Anterior cingulate cortex (tissue), 58 donors: ENCODE measurements at regions not wholly inside any gene's neighbourhood (a gene's known extent, or its start where the extent isn't known, plus 50 kb on each side); places are given as distances from the start of the nearest gene placed in this dataset.
"Not testable (repeated sequence)": the region's sequence is repeated elsewhere in the genome, so short reads cannot be mapped to it uniquely, and the experiment has no call there.

ENCODE experiments used
- DNase-seq, 58 donors: peaks; one replicate each; lab custom pipeline; 2025; lab: John Stamatoyannopoulos, UW

GRCh38 chrX:23458957-23459356 is 124.3 kb downstream of the PTCHD1 start:
- DNase-seq: not testable (repeated sequence)

GRCh38 chrX:23465105-23465791 is 130.6 kb downstream of the PTCHD1 start:
- no peak for DNase-seq

DNA sequence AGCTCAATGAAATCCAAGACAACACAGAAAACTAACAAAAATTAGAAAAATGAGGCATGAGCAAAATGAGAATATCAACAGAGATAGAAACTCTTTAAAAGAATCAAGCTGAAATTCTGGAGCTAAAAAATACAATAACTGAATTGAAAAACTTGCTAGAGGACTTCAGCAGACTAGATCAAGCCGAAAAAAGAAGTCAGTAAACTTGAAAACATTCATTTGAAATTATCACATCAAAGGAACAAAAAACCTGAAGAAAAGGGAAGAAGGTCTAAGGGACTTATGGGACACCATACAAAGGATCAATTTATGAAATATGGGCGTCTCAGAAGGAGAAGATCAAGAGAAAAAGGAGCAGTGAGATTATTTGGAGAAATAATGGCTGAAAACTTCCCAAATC is 131.3 kb downstream of the PTCHD1 start:
- DNase-seq: no peak

GRCh38 chrX:23478056-23478455 is 143.4 kb downstream of the PTCHD1 start:
- no peak for DNase-seq

DNA sequence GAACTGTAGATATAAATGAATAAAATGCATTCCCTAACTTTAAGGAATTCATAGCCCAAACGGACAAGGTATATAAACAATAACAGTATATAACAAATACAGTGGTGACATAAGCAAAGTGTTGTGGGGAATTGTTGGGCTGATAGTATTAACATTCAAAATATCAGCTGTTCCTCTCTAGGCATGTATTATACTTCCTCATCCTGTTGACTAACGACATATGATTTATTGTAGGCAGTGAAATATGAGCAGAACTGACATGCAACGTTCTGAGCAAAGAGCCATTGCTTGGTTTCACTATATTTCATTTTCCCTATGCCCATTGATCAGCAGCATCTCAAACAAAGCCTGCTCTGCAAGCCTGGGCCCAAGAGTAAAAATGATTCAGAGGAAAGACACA is 143.9 kb downstream of the PTCHD1 start:
- no peak for DNase-seq

- DNase-seq: no peak
Observed at GRCh38 chrX:23482561-23482960, 147.9 kb downstream of the PTCHD1 start.

GRCh38 chrX:23483396-23483795 is 148.7 kb downstream of the PTCHD1 start:
- no peak for DNase-seq

DNA sequence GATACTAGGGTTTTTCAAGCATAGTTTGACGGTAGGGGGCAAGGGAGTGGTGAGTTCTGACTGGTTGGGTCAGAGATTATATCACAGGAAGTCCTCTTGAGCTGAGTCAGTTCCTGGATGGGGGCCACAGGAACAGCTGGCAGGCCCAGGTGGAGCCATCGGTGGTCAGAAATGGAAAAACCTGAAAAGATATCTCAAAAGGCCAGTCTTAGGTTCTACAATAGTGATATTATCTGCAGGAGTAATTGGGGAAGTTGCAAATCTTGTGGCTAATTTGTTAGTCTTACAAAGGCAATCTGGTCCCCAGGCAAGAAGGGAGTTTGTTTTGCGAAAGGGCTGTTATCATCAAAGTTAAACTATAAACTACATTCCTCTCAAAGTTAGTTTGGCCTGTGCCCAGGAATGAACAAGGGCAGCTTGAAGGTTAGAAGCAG is 159.3 kb downstream of the PTCHD1 start:
- no peak for DNase-seq

DNA sequence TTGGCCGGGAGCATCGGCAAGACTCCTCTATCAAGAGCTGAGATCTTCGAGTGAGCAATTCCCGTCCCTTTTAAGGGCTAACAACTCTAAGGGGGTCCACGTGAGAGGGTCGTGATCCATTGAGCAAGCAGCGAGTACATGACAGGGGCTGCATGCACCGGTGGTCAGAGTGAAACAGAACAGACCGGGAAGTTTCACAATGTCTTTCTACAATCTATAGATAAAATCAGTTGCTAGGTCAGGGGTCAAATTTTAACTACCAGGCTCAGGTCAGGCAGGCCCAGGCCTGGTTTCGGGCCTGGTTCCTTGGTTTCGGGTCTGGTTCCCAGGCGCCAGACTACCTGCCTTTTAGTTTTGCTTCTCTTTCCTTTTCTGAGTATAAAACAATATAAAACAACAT is 160.1 kb downstream of the PTCHD1 start:
- DNase-seq: no peak

GRCh38 chrX:23497919-23498318 is 163.3 kb downstream of the PTCHD1 start:
- DNase-seq: no peak

- no peak for DNase-seq
Observed at GRCh38 chrX:23501974-23502373, 165.3 kb upstream of the PRDX4 start.

DNA sequence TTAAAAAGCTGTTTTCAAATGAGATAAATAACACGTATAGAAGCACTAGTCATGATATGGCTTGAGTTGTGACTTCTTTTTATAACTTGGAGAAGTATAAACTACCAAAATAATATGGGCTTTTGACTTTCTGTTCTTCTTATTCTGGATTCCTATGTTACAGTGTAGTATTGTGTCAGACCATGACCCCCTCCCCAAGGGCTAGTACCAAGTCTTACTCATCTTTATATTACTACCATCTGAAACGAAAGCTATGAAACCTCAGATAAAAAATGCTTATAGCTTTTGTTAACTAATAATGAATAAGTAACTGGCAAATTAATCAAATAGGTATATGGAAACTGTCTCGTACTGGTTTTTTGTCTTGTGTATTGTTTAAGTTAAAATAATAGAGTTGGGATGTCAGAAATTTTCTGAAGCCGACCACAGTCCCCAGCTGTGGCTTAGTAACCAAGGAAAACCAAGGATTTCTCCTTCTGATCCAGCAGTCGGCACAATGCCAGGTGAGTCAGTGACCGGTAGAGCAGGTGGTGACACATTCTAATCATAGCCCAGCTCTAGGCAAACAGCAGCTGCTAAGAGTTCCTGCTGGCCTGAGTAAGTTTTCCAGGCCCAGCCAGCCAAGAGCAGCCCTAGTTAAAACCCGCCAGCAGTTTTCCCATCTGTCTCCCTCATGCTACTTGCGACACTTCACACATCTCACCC is 163.3 kb upstream of the PRDX4 start:
- DNase-seq: peak in 1 of 58 donors; percentile 1

DNA sequence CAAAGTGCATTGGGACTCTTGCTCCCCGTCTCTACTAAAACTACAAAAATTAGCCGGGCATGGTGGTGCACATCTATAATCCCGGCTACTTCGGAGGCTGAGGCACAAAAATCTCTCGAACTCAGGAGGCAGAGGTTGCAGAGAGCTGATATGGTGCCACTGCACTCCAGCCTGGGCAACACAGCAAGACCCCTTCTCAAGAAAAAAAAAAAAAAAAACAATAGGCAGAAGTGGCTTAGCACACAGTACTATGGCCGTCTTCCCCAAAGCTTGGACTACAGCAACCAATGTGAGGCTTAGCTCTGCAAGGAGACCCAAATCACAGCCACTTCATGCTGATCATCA is 162.8 kb upstream of the PRDX4 start:
- no peak for DNase-seq

- no peak for DNase-seq
Observed at GRCh38 chrX:23504895-23505294, 162.4 kb upstream of the PRDX4 start.

GRCh38 chrX:23505531-23506303 is 161.6 kb upstream of the PRDX4 start:
- DNase-seq: no peak

DNA sequence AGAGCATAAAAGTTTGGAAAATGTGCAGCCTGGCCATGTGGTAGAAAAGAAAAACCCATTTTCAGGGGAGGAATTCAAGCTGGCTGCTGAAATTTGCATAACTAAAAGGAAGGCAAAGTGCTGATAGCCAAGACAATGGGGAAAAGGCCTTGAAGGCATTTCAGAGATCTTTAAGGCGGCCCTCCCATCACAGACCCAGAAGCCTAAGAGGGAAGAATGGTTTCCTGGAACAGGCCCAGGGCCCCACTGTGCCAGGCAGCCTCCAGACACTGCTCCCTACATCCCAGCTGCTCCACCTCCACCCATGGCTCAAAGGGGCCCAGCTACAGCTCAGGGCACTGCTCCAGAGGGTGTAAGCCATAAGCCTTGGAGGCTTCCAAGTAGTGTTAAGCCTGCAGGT is 158.0 kb upstream of the PRDX4 start:
- DNase-seq: no peak

DNA sequence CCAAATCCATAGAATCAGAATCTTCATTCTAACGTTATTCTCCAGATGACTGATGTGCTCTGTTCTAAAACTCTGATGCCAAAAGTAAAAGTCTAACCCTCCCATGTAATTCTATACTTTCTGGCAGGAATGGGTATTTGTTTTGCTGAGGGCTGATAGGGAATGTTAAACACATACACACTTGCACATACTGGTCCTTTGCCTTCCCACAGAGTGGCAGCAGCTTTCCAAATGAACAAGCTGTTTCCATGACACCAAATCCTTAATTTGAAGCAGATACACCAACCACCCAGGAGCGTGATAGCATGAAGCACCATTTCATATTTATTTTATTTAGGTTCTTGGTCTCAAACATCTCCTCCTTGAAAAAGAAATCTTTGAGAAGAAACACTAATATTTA is 155.5 kb upstream of the PRDX4 start:
- peak in 3 of 58 donors; percentile 0 to 4 (median 3) for DNase-seq

DNA sequence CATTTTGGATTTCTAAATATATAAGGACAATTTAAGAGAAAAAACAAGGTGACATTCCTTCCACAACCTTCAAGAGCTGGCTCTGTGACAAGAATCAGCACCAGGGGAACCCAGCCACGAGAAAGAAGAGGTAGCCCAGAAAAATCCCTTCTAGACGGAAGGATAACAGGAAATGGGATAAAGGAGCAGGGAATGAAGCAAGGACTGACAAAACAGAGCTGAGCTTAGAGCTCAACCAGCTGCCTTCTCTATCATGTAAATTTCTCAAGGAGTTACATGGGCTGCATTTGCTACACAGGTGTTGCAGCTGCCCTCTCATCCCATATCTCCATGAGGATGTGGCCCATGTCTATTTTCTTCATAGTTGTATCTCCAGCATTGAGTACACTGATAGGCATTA is 154.2 kb upstream of the PRDX4 start:
- no peak for DNase-seq

DNA sequence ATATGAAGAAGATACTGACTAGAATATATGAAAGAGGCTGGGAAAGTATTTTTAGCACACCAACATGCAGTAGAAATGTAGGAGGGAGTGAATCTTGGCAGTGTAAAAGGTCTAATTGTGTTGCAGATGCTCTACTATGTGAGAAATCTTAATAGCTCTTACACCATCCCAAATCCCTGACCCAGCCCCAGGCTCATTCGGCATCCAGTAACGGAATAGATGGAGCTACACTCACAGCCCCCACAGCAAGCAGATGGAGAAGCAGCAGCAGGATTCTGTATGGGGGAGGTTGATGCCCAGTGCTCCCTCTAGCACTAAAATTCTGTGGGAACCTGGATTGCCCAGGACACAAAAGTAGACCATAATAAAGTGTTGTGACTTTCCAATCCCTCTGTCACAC is 153.2 kb upstream of the PRDX4 start:
- peak in 10 of 58 donors; percentile 0 to 14 (median 2) for DNase-seq

DNA sequence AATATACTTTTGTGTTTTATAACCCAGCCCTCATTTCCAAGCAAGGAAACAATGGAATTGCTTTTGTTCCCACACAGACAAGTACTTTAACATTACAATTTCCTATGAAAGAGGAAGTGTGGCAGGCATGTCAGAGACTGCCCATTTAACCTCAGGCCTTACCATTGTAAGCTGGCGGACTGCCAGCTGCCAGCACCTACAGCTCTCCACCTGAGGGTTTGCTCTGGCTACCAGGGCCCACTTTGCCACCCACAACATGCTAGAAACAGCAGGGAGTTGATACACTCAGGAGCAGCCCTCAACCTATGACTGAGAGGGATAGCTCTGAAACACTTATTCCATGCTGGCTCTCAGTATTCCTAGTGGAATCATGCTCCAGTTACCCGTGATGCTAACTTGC is 152.3 kb upstream of the PRDX4 start:
- DNase-seq: no peak

DNA sequence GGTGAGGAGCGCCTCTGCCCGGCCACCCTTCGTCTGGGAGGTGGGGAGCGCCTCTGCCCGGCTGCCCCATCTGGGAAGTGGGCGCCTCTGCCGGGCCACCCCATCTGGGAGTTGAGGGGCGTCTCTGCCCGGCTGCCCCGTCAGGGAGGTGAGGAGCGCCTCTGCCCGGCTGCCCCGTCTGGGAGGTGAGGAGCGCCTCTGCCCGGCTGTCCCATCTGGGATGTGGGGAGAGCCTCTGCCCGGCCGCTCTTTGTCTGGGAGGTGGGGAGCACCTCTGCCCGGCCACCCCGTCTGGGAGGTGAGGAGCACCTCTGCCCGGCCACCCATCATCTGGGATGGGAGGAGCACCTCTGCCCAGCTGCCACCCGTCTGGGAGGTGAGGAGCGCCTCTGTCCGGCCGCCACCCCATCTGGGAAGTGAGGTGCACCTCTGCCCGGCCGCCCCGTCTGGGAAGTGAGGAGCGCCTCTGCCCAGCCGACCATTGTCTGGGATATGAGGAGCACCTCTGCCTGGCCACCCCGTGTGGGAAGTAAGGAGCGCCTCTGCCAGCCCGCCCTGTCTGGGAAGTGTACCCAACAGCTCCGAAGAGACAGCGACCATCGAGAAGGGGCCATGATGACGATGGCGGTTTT is 144.2 kb upstream of the PRDX4 start:
- not testable (repeated sequence) for DNase-seq
